H1 (cell line): ENCODE measurements at regions not wholly inside any gene's neighbourhood (a gene's known extent, or its start where the extent isn't known, plus 50 kb on each side); places are given as distances from the start of the nearest gene placed in this dataset.

Experiments
- CTCF ChIA-PET: fragments of 300-600 bp; sonication (Branson Sonifier 250); formaldehyde crosslinking; loops from one replicate; lab custom pipeline; 2021; ENCODE audit not compliant: partially characterized antibody; lab: Charles Lee
- POLR2A ChIA-PET: fragments of 300-600 bp; sonication (Branson Sonifier 250); formaldehyde crosslinking; loops from one replicate; lab custom pipeline; 2021; ENCODE audit warnings: inconsistent platforms; ENCODE audit not compliant: partially characterized antibody; lab: Charles Lee
- DNase-seq, 2 experiments: peaks; one replicate each; pipeline versions ENCODE4 v3.0.0 to v3.0.0-alpha.2; 2010 to 2022; ENCODE audit warnings: low spot score in 2 of 2, low read depth in 1 of 2, mixed read lengths in 1 of 2
- FAIRE-seq: peaks from 2 replicates; lab custom pipeline; 2011; peaks lifted over from hg19 to GRCh38; lab: Jason Lieb, UNC
- H2AFZ ChIP-seq: 2 replicates; pipeline ENCODE4 v1.8.1; 2012; ENCODE audit warnings: low read length, inconsistent platforms
- H2AK5ac ChIP-seq: 2 replicates; pipeline ENCODE4 v1.6.1; 2013; ENCODE audit warnings: low read depth, low read length
- H2BK120ac ChIP-seq: replicated peaks from 2 replicates; pipeline ENCODE3; 2013; ENCODE audit warnings: low read depth, low read length, inconsistent platforms
- H2BK12ac ChIP-seq: 2 replicates; pipeline ENCODE4 v1.6.1; 2013; ENCODE audit warnings: low read depth, low read length
- H2BK15ac ChIP-seq: 2 replicates; pipeline ENCODE4 v1.6.1; 2013; ENCODE audit warnings: low read length
- H2BK20ac ChIP-seq: 2 replicates; pipeline ENCODE4 v1.6.1; 2013; ENCODE audit warnings: low read length
- H2BK5ac ChIP-seq: 2 replicates; pipeline ENCODE4 v1.6.1; 2013; ENCODE audit warnings: low read depth, low read length
- H3K14ac ChIP-seq: 2 replicates; pipeline ENCODE4 v1.6.1; 2013; ENCODE audit warnings: inconsistent platforms; ENCODE audit not compliant: insufficient read length
- H3K18ac ChIP-seq: 2 replicates; pipeline ENCODE4 v1.6.1; 2013; ENCODE audit warnings: low read length; ENCODE audit errors: extremely low read depth
- H3K23ac ChIP-seq: 2 replicates; pipeline ENCODE4 v1.6.1; 2013; ENCODE audit warnings: inconsistent platforms; ENCODE audit not compliant: insufficient read length
- H3K23me2 ChIP-seq: 2 replicates; pipeline ENCODE4 v1.6.1; 2013; ENCODE audit warnings: low read depth, low read length
- H3K27ac ChIP-seq: 2 replicates; pipeline ENCODE4 v1.6.1; 2011; ENCODE audit warnings: low read depth, low read length, inconsistent platforms
- H3K27me3 ChIP-seq, 4 experiments: replicated peaks in 1 of 4; 1 replicate in 1 of 4; 2 replicates in 3 of 4; pipeline versions ENCODE4 v1.6.1 to v1.8.1; 2011 to 2013; ENCODE audit warnings: low read length in 3 of 4, mild to moderate bottlenecking in 3 of 4, inconsistent platforms in 2 of 4, mixed read lengths in 2 of 4, moderate library complexity in 1 of 4; ENCODE audit not compliant: control insufficient read depth in 3 of 4, insufficient read depth in 3 of 4; ENCODE audit errors: extremely low read depth in 1 of 4
- H3K36me3 ChIP-seq, 4 experiments: 2 replicates each; pipeline versions ENCODE4 v1.6.1 to v1.8.1; 2011 to 2013; ENCODE audit warnings: mild to moderate bottlenecking in 4 of 4, low read length in 3 of 4, moderate library complexity in 2 of 4, control low read depth in 1 of 4, inconsistent platforms in 1 of 4; ENCODE audit not compliant: insufficient read depth in 4 of 4, control insufficient read depth in 2 of 4
- H3K4ac ChIP-seq: replicated peaks from 2 replicates; pipeline ENCODE3; 2013; ENCODE audit warnings: low read length, low read depth, mixed read lengths, inconsistent platforms; ENCODE audit not compliant: insufficient read length
- H3K4me1 ChIP-seq, 4 experiments: replicated peaks in 1 of 4; 1 replicate in 1 of 4; 2 replicates in 3 of 4; pipeline versions ENCODE4 v1.6.1 to v1.8.1; 2011 to 2013; ENCODE audit warnings: low read length in 3 of 4, inconsistent platforms in 2 of 4, mixed read lengths in 1 of 4; ENCODE audit not compliant: insufficient read depth in 4 of 4, control insufficient read depth in 3 of 4
- H3K4me2 ChIP-seq, 2 experiments: 2 replicates each; pipeline versions ENCODE4 v1.6.1 to v1.8.1; 2011 to 2013; ENCODE audit warnings: low read depth in 2 of 2, low read length in 2 of 2, control low read depth in 1 of 2, inconsistent platforms in 1 of 2, mild to moderate bottlenecking in 1 of 2; ENCODE audit not compliant: insufficient read depth in 1 of 2
- H3K4me3 ChIP-seq, 4 experiments: fragments of 200-600, 300-600 bp in 1 of 4; sonication (generic), shearing (Covaris generic), sonication (Bioruptor Twin) in 1 of 4; 2 replicates each; pipeline versions ENCODE4 v1.5.1 to v1.8.1; 2011 to 2016; ENCODE audit warnings: low read length in 4 of 4, low read depth in 3 of 4, control low read depth in 2 of 4, inconsistent platforms in 2 of 4, mild to moderate bottlenecking in 2 of 4, mixed read lengths in 1 of 4, moderate library complexity in 1 of 4; ENCODE audit not compliant: insufficient read depth in 2 of 4; ENCODE audit errors: extremely low read depth in 1 of 4
- H3K56ac ChIP-seq: replicated peaks from 2 replicates; pipeline ENCODE3; 2013; ENCODE audit warnings: low read depth, mild to moderate bottlenecking, mixed read lengths, low read length, inconsistent platforms; ENCODE audit not compliant: insufficient read length
- H3K79me1 ChIP-seq: 2 replicates; pipeline ENCODE4 v1.6.1; 2013; ENCODE audit warnings: low read depth, low read length, control low read depth
- H3K79me2 ChIP-seq, 2 experiments: 2 replicates each; pipeline versions ENCODE4 v1.6.1 to v1.8.1; 2012 to 2013; ENCODE audit warnings: low read length in 2 of 2, mild to moderate bottlenecking in 2 of 2, inconsistent platforms in 1 of 2; ENCODE audit not compliant: insufficient read depth in 2 of 2, control insufficient read depth in 1 of 2
- H3K9ac ChIP-seq, 4 experiments: replicated peaks in 1 of 4; 1 replicate in 1 of 4; 2 replicates in 3 of 4; pipeline versions ENCODE4 v1.6.1 to v1.8.1; 2011 to 2013; ENCODE audit warnings: low read depth in 3 of 4, low read length in 3 of 4, control low read depth in 2 of 4, mild to moderate bottlenecking in 2 of 4, moderate library complexity in 2 of 4, inconsistent platforms in 1 of 4; ENCODE audit errors: extremely low read depth in 1 of 4
- H3K9me3 ChIP-seq, 2 experiments: 2 replicates each; pipeline versions ENCODE4 v1.6.1 to v1.8.1; 2012 to 2013; ENCODE audit warnings: mild to moderate bottlenecking in 2 of 2, moderate library complexity in 2 of 2, control low read depth in 1 of 2, inconsistent platforms in 1 of 2, low read depth in 1 of 2, low read length in 1 of 2, mixed read lengths in 1 of 2; ENCODE audit not compliant: insufficient read depth in 2 of 2
- H4K20me1 ChIP-seq, 2 experiments: replicated peaks in 1 of 2; 2 replicates each; pipeline versions ENCODE3 to v1.8.1; 2011 to 2013; ENCODE audit warnings: inconsistent platforms in 2 of 2, low read length in 2 of 2, mild to moderate bottlenecking in 1 of 2; ENCODE audit not compliant: insufficient read depth in 2 of 2, control insufficient read depth in 1 of 2
- H4K5ac ChIP-seq: 2 replicates; pipeline ENCODE4 v1.6.1; 2013; ENCODE audit warnings: low read length, low read depth, mixed read lengths, inconsistent platforms; ENCODE audit not compliant: insufficient read length
- H4K8ac ChIP-seq: 2 replicates; pipeline ENCODE4 v1.8.0; 2013; ENCODE audit warnings: mild to moderate bottlenecking, moderate library complexity, low read length, inconsistent platforms; ENCODE audit not compliant: insufficient read depth; ENCODE audit errors: extremely low read depth
- H4K91ac ChIP-seq: replicated peaks from 2 replicates; pipeline ENCODE3; 2013; ENCODE audit warnings: low read length, mixed read lengths, inconsistent platforms; ENCODE audit not compliant: insufficient read length
- CBX5 ChIP-seq: fragments of 300-800, 300-1000 bp; sonication (generic); IDR thresholded peaks from 2 replicates; pipeline ENCODE4 v1.7.1; 2016; ENCODE audit warnings: antibody characterized with exemption, low read length, low read depth
- EGR1 ChIP-seq: IDR thresholded peaks from 2 replicates; pipeline ENCODE4 v1.6.1; 2011; ENCODE audit warnings: low read depth, low read length, borderline replicate concordance
- JUND ChIP-seq: IDR thresholded peaks from 2 replicates; pipeline ENCODE4 v1.6.1; 2011; ENCODE audit warnings: mild to moderate bottlenecking, improper control_type of control experiment, low read length
- KDM4A ChIP-seq: IDR thresholded peaks from one replicate; pipeline ENCODE4 v1.7.1; 2012; ENCODE audit warnings: low read depth, mild to moderate bottlenecking, moderate library complexity, low read length, inconsistent platforms; ENCODE audit not compliant: severe bottlenecking
- RAD21 ChIP-seq, 2 experiments: IDR thresholded peaks in 1 of 2; conservative IDR thresholded peaks in 1 of 2; 2 replicates each; pipeline ENCODE4 v1.6.1; 2011; ENCODE audit warnings: low read depth in 2 of 2, low read length in 2 of 2, improper control_type of control experiment in 1 of 2, inconsistent platforms in 1 of 2, mild to moderate bottlenecking in 1 of 2, moderate library complexity in 1 of 2
- SP2 ChIP-seq: IDR thresholded peaks from 2 replicates; pipeline ENCODE4 v1.6.1; 2012; ENCODE audit warnings: mild to moderate bottlenecking, low read length, inconsistent platforms
- ZNF274 ChIP-seq: IDR thresholded peaks from 2 replicates; pipeline ENCODE4 v1.7.0; 2012; ENCODE audit warnings: low read length, borderline replicate concordance; ENCODE audit errors: extremely low read depth
- WGBS, 2 experiments: shearing (Covaris generic) in 1 of 2; methylation state at CpG; one replicate each; pipeline versions ENCODE4 v1.1.6 to v1.1.7; 2013 to 2015; ENCODE audit warnings: low lambda C conversion rate in 2 of 2, mixed read lengths in 2 of 2, inconsistent platforms in 1 of 2, low coverage in 1 of 2, missing lambda C conversion rate in 1 of 2; ENCODE audit not compliant: insufficient replicate concordance in 2 of 2, insufficient coverage in 1 of 2, insufficient read length in 1 of 2; ENCODE audit errors: extremely low coverage in 1 of 2, missing lambda C conversion rate in 1 of 2; 5-methylcytosine and 5-hydroxymethylcytosine counted together

DNA sequence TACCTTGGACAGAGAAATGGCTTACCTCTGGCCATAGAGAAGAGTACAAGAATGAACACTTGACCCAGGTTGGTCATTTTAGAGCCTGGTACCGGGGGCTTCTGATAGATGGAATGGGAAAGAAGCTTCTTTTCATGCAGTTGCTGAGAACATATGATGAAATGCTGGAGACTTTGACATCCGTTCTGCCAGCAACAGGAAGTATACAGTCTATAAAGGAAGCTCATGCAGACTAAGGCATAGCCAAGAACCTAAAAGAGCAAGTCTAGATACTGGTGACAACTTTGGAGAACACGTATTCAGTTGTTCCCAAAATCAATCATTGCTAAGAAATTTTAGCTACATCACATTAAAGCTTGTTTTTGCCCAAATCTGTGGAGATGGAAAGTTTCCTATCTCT is 894.6 kb downstream of the METTL15 start:
- Histone ChIP-seq H3K9me3 (no peaks in the 10 kb centered on the region), H2BK20ac (no peak overlapping the region), H3K18ac (no peak overlapping the region), H2BK5ac (no peak overlapping the region), H4K20me1 (no peaks in the 10 kb centered on the region), H3K27me3 (no peaks in the 10 kb centered on the region), H3K23me2 (no peaks in the 10 kb centered on the region), H2BK120ac (no peak overlapping the region), H2BK12ac (no peak overlapping the region), H4K8ac (no peak overlapping the region), H3K4me2 (no peak overlapping the region), H3K23ac (no peak overlapping the region), H3K36me3 (no peaks in the 10 kb centered on the region), H3K4me3 (no peak overlapping the region), H3K9ac (no peak overlapping the region), H3K79me1 (no peaks in the 10 kb centered on the region), H3K14ac (no peak overlapping the region), H3K79me2 (no peaks in the 10 kb centered on the region), H2BK15ac (no peak overlapping the region), H3K4me1 (no peaks in the 10 kb centered on the region), H3K56ac (no peak overlapping the region), H4K91ac (no peak overlapping the region), H4K5ac (no peak overlapping the region), H2AFZ (peak overlapping the region; percentile 71; the same call in 1 of the 2 replicates), H2AK5ac (no peak overlapping the region), H3K27ac (no peak overlapping the region), H3K4ac (no peak overlapping the region)
- POLR2A ChIA-PET = no interaction called here
- DNase-seq (no peak), FAIRE-seq (no peak)
- 89% methylated on average over 3 of the region's 3 CpGs; no CpG with 5 or more reads in 1 of the 2 experiments for WGBS, 2 experiments
- CTCF ChIA-PET = interaction anchor here (1.3 kb wide), 1 partner anchor 17 kb away, joined by 5 read pairs; no protein-coding TSS in a partner anchor
- TF ChIP-seq SP2 = no peak
- no peak for TF ChIP-seq EGR1
- no peak for TF ChIP-seq KDM4A
- TF ChIP-seq RAD21 (IDR thresholded peaks at IDR 0.05 in 1 of 2, conservative IDR thresholded peaks at IDR 0.05 in 1 of 2; ENCODE audit: low read depth in 2 of 2, low read length in 2 of 2) = no peak
- TF ChIP-seq JUND = no peak
- no peak for TF ChIP-seq CBX5
- TF ChIP-seq ZNF274 = no peak
